ENCODE measurements at regions not wholly inside any gene's neighbourhood (a gene's known extent, or its start where the extent isn't known, plus 50 kb on each side); places are given as distances from the start of the nearest gene placed in this dataset.

GRCh38 chr5:107270561-107270960 lies 400.2 kb downstream of the EFNA5 start:
- TF ChIP-seq POLR2A (IDR thresholded peaks at IDR 0.05): no peak
- no peak for TF ChIP-seq POLR2AphosphoS5 (IDR thresholded peaks at IDR 0.05)

All from sigmoid colon (tissue), 4 donors.